OCI-LY3 (cell line): ENCODE measurements at regions not wholly inside any gene's neighbourhood (a gene's known extent, or its start where the extent isn't known, plus 50 kb on each side); places are given as distances from the start of the nearest gene placed in this dataset.
A peak's percentile ranks its signal among the peaks of the same experiment; 100 is the strongest.

Experiments used
- H2AFZ ChIP-seq: fragments of 200-600, 300-600 bp; shearing (Covaris generic); 2 replicates; pipeline ENCODE4 v1.6.0; 2014; ENCODE audit warnings: antibody characterized with exemption, low read depth, low read length
- H3K27ac ChIP-seq: fragments of 200-600, 300-600 bp; sonication (generic); 2 replicates; pipeline ENCODE4 v1.5.1; 2014; ENCODE audit warnings: mild to moderate bottlenecking, low read length, moderate library complexity, mixed read lengths
- H3K27me3 ChIP-seq: fragments of 200-600, 300-600 bp; sonication (generic); 2 replicates; pipeline ENCODE4 v1.6.1; 2014; ENCODE audit warnings: low read depth, low read length, mixed read lengths
- H3K36me3 ChIP-seq: fragments of 200-600, 300-600 bp; sonication (generic); replicated peaks from 2 replicates; pipeline ENCODE3; 2014; ENCODE audit warnings: low read depth, low read length, mixed read lengths
- H3K4me1 ChIP-seq: fragments of 300-600, 200-600 bp; sonication (generic); 2 replicates; pipeline ENCODE4 v1.6.1; 2014; ENCODE audit warnings: low read length, mixed read lengths
- H3K4me2 ChIP-seq: fragments of 200-600, 300-600 bp; sonication (generic); 2 replicates; pipeline ENCODE4 v1.6.1; 2014; ENCODE audit warnings: low read length, mixed read lengths
- H3K4me3 ChIP-seq: fragments of 300-600, 200-600 bp; sonication (generic); 2 replicates; pipeline ENCODE4 v1.5.1; 2014; ENCODE audit warnings: antibody characterized with exemption, mild to moderate bottlenecking, low read length, moderate library complexity
- H3K79me2 ChIP-seq: fragments of 300-600, 200-600 bp; shearing (Covaris generic); 2 replicates; pipeline ENCODE4 v1.6.1; 2014; ENCODE audit warnings: mild to moderate bottlenecking, low read length, mixed read lengths
- H3K9ac ChIP-seq: fragments of 300-600, 200-600 bp; shearing (Covaris generic); 2 replicates; pipeline ENCODE4 v1.6.0; 2014; ENCODE audit warnings: mild to moderate bottlenecking, low read length, moderate library complexity
- H3K9me3 ChIP-seq: fragments of 200-600, 300-600 bp; shearing (Covaris generic); 2 replicates; pipeline ENCODE4 v1.6.1; 2014; ENCODE audit warnings: low read length, mixed read lengths; ENCODE audit not compliant: insufficient read depth
- H4K20me1 ChIP-seq: fragments of 200-600, 300-600 bp; sonication (generic); 2 replicates; pipeline ENCODE4 v1.6.1; 2016; ENCODE audit warnings: low read length, mixed read lengths; ENCODE audit not compliant: insufficient read depth
- EZH2phosphoT487 ChIP-seq: fragments of 200-600 bp; shearing (Covaris generic); IDR thresholded peaks from 2 replicates; pipeline ENCODE4 v1.6.1; 2018; ENCODE audit warnings: antibody characterized with exemption, mixed run types, low read depth
- TF ChIP-seq, protein P1 (sequence below): fragments of 200-600, 300-600 bp; sonication (generic); IDR thresholded peaks from 2 replicates; pipeline ENCODE4 v1.5.1; 2014; ENCODE audit warnings: antibody characterized with exemption, low read length, low read depth

DNA sequence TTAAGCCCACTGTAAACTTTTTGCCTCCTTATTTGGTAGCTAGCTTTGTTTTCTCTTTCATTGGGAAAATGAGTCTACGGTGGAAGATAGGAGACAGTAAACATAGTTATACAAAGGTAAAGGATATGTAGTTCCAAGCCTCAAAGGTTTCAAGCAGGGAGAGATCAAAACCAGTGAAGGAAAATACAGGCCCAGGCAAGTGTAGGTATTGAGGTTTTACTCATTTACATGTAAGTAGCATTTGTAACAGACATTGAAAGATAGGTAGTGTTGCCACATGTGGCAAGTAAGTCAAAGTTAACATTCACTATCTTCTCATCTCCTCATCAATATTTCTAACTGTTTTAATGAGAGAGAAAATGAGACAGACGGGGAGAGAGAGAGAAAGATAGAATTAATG is 136.5 kb downstream of the RTL3 start:
- H3K4me3 ChIP-seq: no peak overlapping the region
- TF ChIP-seq, protein P1, sequence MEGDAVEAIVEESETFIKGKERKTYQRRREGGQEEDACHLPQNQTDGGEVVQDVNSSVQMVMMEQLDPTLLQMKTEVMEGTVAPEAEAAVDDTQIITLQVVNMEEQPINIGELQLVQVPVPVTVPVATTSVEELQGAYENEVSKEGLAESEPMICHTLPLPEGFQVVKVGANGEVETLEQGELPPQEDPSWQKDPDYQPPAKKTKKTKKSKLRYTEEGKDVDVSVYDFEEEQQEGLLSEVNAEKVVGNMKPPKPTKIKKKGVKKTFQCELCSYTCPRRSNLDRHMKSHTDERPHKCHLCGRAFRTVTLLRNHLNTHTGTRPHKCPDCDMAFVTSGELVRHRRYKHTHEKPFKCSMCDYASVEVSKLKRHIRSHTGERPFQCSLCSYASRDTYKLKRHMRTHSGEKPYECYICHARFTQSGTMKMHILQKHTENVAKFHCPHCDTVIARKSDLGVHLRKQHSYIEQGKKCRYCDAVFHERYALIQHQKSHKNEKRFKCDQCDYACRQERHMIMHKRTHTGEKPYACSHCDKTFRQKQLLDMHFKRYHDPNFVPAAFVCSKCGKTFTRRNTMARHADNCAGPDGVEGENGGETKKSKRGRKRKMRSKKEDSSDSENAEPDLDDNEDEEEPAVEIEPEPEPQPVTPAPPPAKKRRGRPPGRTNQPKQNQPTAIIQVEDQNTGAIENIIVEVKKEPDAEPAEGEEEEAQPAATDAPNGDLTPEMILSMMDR: no peak
- TF ChIP-seq EZH2phosphoT487: no peak
- H3K36me3 ChIP-seq: peaks cover 3% of the 10 kb centered on the region
- peaks cover 7% of the 10 kb centered on the region for H3K4me1 ChIP-seq
- H3K79me2 ChIP-seq: no peaks in the 10 kb centered on the region
- H3K4me2 ChIP-seq: no peak overlapping the region
- no peak overlapping the region for H3K9ac ChIP-seq
- H3K27ac ChIP-seq: no peak overlapping the region
- H3K27me3 ChIP-seq: no peaks in the 10 kb centered on the region
- no peaks in the 10 kb centered on the region for H4K20me1 ChIP-seq
- H2AFZ ChIP-seq: no peak overlapping the region
- H3K9me3 ChIP-seq: no peaks in the 10 kb centered on the region

DNA sequence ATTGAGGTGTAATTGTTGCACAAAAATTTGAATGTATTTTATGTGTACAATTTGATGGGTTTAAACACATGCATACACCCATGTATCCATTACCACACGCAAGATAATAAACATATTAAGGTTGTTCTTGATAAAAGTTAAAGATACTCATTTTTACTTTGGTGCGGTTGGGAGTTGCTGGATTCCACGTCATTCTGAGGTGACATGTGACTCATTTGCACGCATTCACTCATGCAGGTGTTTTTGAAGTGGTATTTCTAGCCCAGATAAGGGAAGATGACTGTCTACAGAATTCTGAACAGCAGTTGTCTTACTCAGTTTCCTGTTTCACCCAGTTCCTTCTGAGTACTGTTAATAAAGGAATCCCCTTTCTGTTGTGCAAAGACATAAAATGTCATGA is 142.0 kb downstream of the RTL3 start:
- H3K4me2 ChIP-seq: peak overlapping the region; percentile 52

DNA sequence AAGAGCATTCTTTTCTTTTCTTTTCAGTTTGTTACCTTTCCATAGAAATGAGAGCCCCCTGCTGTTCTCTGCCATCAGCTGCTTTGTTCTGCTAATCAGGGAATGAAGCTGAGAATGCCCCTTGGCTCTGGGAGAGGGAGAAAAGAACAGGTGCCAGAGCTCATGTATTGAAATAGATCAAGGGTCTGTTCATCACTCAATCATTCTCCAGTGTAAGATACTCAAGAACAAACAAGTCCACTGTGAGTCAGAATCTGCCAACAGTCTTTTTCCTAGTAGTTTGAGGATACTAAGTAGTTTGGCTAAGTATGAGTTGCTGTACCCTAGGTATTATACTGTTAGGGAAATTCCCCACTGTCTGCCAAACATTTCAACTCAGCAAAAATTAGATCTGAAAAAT is 144.3 kb downstream of the RTL3 start:
- Histone ChIP-seq H3K27me3 (no peaks in the 10 kb centered on the region), H3K4me2 (peak overlapping the region; percentile 15; the same call in 1 of the 2 replicates), H3K9me3 (no peaks in the 10 kb centered on the region), H3K9ac (no peak overlapping the region), H3K79me2 (no peaks in the 10 kb centered on the region), H3K4me3 (no peak overlapping the region), H3K4me1 (peaks cover 39% of the 10 kb centered on the region), H3K27ac (peak overlapping the region; percentile 42; the same call in 1 of the 2 replicates), H3K36me3 (peaks cover 3% of the 10 kb centered on the region), H4K20me1 (no peaks in the 10 kb centered on the region), H2AFZ (no peak overlapping the region)
- TF ChIP-seq, protein P1: peak; percentile 38
- TF ChIP-seq EZH2phosphoT487: no peak

More for the DNA sequence above, 142.0 kb downstream of the RTL3 start:
- Histone ChIP-seq H3K79me2 (no peaks in the 10 kb centered on the region), H3K36me3 (peaks cover 3% of the 10 kb centered on the region), H3K4me3 (peak overlapping the region; percentile 33), H3K4me1 (peaks cover 39% of the 10 kb centered on the region), H3K27me3 (no peaks in the 10 kb centered on the region), H4K20me1 (no peaks in the 10 kb centered on the region), H3K27ac (peak overlapping the region; percentile 42), H3K9me3 (no peaks in the 10 kb centered on the region), H2AFZ (no peak overlapping the region), H3K9ac (no peak overlapping the region)
- TF ChIP-seq EZH2phosphoT487: no peak
- TF ChIP-seq, protein P1: no peak

DNA sequence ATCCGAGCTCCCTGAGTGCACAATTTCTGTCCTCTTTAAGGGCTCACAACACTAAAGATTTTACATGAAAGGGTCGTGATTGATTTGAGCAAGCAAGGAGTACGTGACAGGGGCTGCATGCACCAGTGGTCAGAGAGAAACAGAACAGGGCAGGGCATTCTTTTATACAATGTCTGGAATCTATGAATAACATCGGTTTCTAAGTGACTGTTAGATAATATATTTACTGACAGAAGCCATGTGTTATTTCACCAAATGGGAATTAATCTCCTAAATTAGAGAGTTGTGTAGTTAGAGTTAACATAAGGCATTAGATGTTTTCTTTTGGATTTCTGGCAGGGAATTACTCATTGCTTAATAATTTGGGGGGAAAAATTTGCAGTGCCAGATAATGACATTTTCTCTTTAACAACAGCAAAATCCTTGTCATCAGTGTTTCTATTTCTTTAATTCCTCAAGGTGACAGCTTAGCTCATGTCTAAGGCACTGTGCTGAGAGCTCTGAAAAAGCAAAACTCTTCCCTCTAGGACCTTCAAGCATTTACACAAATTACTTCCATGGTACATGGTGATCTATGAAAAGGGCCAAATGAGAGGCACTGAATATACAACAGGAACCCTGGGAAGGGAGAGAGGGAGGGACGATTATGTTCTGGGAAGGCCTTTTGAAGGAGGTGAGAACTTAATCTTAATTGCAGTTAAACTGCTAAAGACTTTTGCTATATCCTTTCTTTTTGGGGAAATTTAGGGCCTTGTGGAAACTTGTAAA is 145.0 kb downstream of the RTL3 start:
- Histone ChIP-seq H3K4me3 (no peak overlapping the region), H3K9me3 (no peaks in the 10 kb centered on the region), H3K4me2 (no peak overlapping the region), H3K4me1 (peaks cover 39% of the 10 kb centered on the region), H3K27me3 (no peaks in the 10 kb centered on the region), H3K36me3 (peaks cover 3% of the 10 kb centered on the region), H2AFZ (no peak overlapping the region), H3K27ac (no peak overlapping the region), H3K79me2 (no peaks in the 10 kb centered on the region), H3K9ac (no peak overlapping the region), H4K20me1 (no peaks in the 10 kb centered on the region)
- TF ChIP-seq, protein P1: no peak
- no peak for TF ChIP-seq EZH2phosphoT487
